Stimulated activated effector memory CD8-positive, alpha-beta T cell treated with anti-CD3 and anti-CD28 coated beads, Interleukin-12 subunit alpha, Interleukin-12 subunit beta, amount 100 ng/mL, for 72 hours (primary cell): ENCODE measurements at regions not wholly inside any gene's neighbourhood (a gene's known extent, or its start where the extent isn't known, plus 50 kb on each side); places are given as distances from the start of the nearest gene placed in this dataset.
"Not testable (repeated sequence)": the region's sequence is repeated elsewhere in the genome, so short reads cannot be mapped to it uniquely, and the experiment has no call there.

Source experiments
- ATAC-seq: fragments of 150-1000 bp; cut with Tn5 transposase; 2 replicates; pipeline ENCODE4 v1.10.0; 2021
- DNase-seq, 2 donors: peaks; one replicate each; pipeline ENCODE4 v3.0.0; 2021 to 2022; ENCODE audit warnings: low spot score in 2 of 2
- H3K27ac Mint-ChIP-seq: one replicate; pipeline ENCODE4 v1.8.0; 2022; ENCODE audit warnings: mild to moderate bottlenecking, mixed read lengths
- H3K36me3 Mint-ChIP-seq: one replicate; pipeline ENCODE4 v1.8.0; 2022; ENCODE audit warnings: mild to moderate bottlenecking, mixed read lengths
- H3K4me1 Mint-ChIP-seq: one replicate; pipeline ENCODE4 v1.8.0; 2022; ENCODE audit warnings: mixed read lengths
- H3K4me3 Mint-ChIP-seq: one replicate; pipeline ENCODE4 v1.8.0; 2022; ENCODE audit warnings: mild to moderate bottlenecking, mixed read lengths
- H3K9me3 Mint-ChIP-seq: one replicate; pipeline ENCODE4 v1.8.0; 2022; ENCODE audit warnings: mixed read lengths

- Mint-ChIP-seq H3K9me3 (peaks cover 3% of the 10 kb centered on the region), H3K27ac (no peak overlapping the region), H3K4me3 (no peak overlapping the region), H3K36me3 (no peaks in the 10 kb centered on the region), H3K4me1 (no peaks in the 10 kb centered on the region)
- ATAC-seq (no peak), DNase-seq (no peak)
These were observed 533.4 kb downstream of the KCNJ2 start for GRCh38 chr17:70702683-70703255.

- Mint-ChIP-seq H3K36me3 (no peaks in the 10 kb centered on the region), H3K27ac (no peak overlapping the region), H3K4me1 (no peaks in the 10 kb centered on the region), H3K9me3 (peaks cover 3% of the 10 kb centered on the region), H3K4me3 (no peak overlapping the region)
- no peak for DNase-seq
- no peak for ATAC-seq
These were observed 540.3 kb downstream of the KCNJ2 start for GRCh38 chr17:70709596-70709995.

- peaks cover 3% of the 10 kb centered on the region for H3K9me3 Mint-ChIP-seq
- DNase-seq, result no peak
- H3K4me1 Mint-ChIP-seq, result no peaks in the 10 kb centered on the region
- no peak overlapping the region for H3K4me3 Mint-ChIP-seq
- H3K27ac Mint-ChIP-seq, result no peak overlapping the region
- H3K36me3 Mint-ChIP-seq, result no peaks in the 10 kb centered on the region
- no peak for ATAC-seq
These were observed 544.4 kb downstream of the KCNJ2 start for GRCh38 chr17:70713694-70714093.

GRCh38 chr17:70716551-70716950, 547.2 kb downstream of the KCNJ2 start:
- H3K4me1 Mint-ChIP-seq, result no peaks in the 10 kb centered on the region
- H3K4me3 Mint-ChIP-seq, result no peak overlapping the region
- peaks cover 8% of the 10 kb centered on the region for H3K9me3 Mint-ChIP-seq
- DNase-seq (no peak), ATAC-seq (no peak)
- no peaks in the 10 kb centered on the region for H3K36me3 Mint-ChIP-seq
- H3K27ac Mint-ChIP-seq, result no peak overlapping the region

- DNase-seq (no peak), ATAC-seq (no peak)
- Mint-ChIP-seq H3K4me3 (no peak overlapping the region), H3K4me1 (no peaks in the 10 kb centered on the region), H3K27ac (no peak overlapping the region), H3K9me3 (peaks cover 8% of the 10 kb centered on the region), H3K36me3 (no peaks in the 10 kb centered on the region)
These were observed 547.7 kb downstream of the KCNJ2 start for GRCh38 chr17:70717042-70717441.

GRCh38 chr17:70736375-70736957, 567.1 kb downstream of the KCNJ2 start:
- H3K4me3 Mint-ChIP-seq, result no peak overlapping the region
- no peaks in the 10 kb centered on the region for H3K36me3 Mint-ChIP-seq
- H3K9me3 Mint-ChIP-seq, result peaks cover 19% of the 10 kb centered on the region
- ATAC-seq, result no peak
- H3K4me1 Mint-ChIP-seq, result no peaks in the 10 kb centered on the region
- no peak overlapping the region for H3K27ac Mint-ChIP-seq
- no peak for DNase-seq

- DNase-seq, result no peak
- Mint-ChIP-seq H3K27ac (no peak overlapping the region), H3K4me3 (no peak overlapping the region), H3K9me3 (peaks cover 10% of the 10 kb centered on the region), H3K4me1 (no peaks in the 10 kb centered on the region), H3K36me3 (no peaks in the 10 kb centered on the region)
- ATAC-seq, result no peak
These were observed 569.7 kb downstream of the KCNJ2 start for GRCh38 chr17:70739065-70739464.

- not testable (repeated sequence) for H3K36me3 Mint-ChIP-seq, H3K27ac Mint-ChIP-seq, ATAC-seq, H3K4me3 Mint-ChIP-seq, DNase-seq, H3K4me1 Mint-ChIP-seq, H3K9me3 Mint-ChIP-seq
These were observed 577.2 kb downstream of the KCNJ2 start for GRCh38 chr17:70746574-70746973.

GRCh38 chr17:70750983-70751382, 581.7 kb downstream of the KCNJ2 start:
- Mint-ChIP-seq H3K9me3 (peaks cover 4% of the 10 kb centered on the region), H3K36me3 (no peaks in the 10 kb centered on the region), H3K27ac (no peak overlapping the region), H3K4me3 (no peak overlapping the region), H3K4me1 (no peaks in the 10 kb centered on the region)
- no peak for ATAC-seq
- DNase-seq, result no peak

- H3K4me1 Mint-ChIP-seq, result not testable (repeated sequence)
These were observed 583.1 kb downstream of the KCNJ2 start for GRCh38 chr17:70752461-70752860.

GRCh38 chr17:70752966-70753467, 583.7 kb downstream of the KCNJ2 start:
- Mint-ChIP-seq H3K4me3 (no peak overlapping the region), H3K36me3 (no peaks in the 10 kb centered on the region), H3K4me1 (no peaks in the 10 kb centered on the region), H3K9me3 (peaks cover 5% of the 10 kb centered on the region), H3K27ac (no peak overlapping the region)
- ATAC-seq (no peak), DNase-seq (no peak)

More at GRCh38 chr17:70752461-70752860, 583.1 kb downstream of the KCNJ2 start:
- not testable (repeated sequence) for H3K36me3 Mint-ChIP-seq, H3K27ac Mint-ChIP-seq, H3K9me3 Mint-ChIP-seq, DNase-seq, ATAC-seq, H3K4me3 Mint-ChIP-seq

- Mint-ChIP-seq H3K4me1 (no peaks in the 10 kb centered on the region), H3K27ac (no peak overlapping the region), H3K36me3 (no peaks in the 10 kb centered on the region), H3K4me3 (no peak overlapping the region), H3K9me3 (no peaks in the 10 kb centered on the region)
- no peak for ATAC-seq
- DNase-seq, result no peak
These were observed 593.7 kb downstream of the KCNJ2 start for GRCh38 chr17:70763018-70763417.

GRCh38 chr17:70767102-70767701, 597.9 kb downstream of the KCNJ2 start:
- Mint-ChIP-seq H3K27ac (no peak overlapping the region), H3K4me3 (no peak overlapping the region), H3K36me3 (no peaks in the 10 kb centered on the region), H3K9me3 (no peaks in the 10 kb centered on the region), H3K4me1 (no peaks in the 10 kb centered on the region)
- ATAC-seq (no peak), DNase-seq (no peak)

GRCh38 chr17:70769956-70770355, 600.6 kb downstream of the KCNJ2 start:
- H3K36me3 Mint-ChIP-seq, result no peaks in the 10 kb centered on the region
- no peak overlapping the region for H3K4me3 Mint-ChIP-seq
- ATAC-seq, result no peak

GRCh38 chr17:70771804-70772386, 602.6 kb downstream of the KCNJ2 start:
- Mint-ChIP-seq H3K27ac (no peak overlapping the region), H3K9me3 (peaks cover 4% of the 10 kb centered on the region), H3K4me3 (no peak overlapping the region), H3K4me1 (no peaks in the 10 kb centered on the region), H3K36me3 (no peaks in the 10 kb centered on the region)
- no peak for DNase-seq
- ATAC-seq, result no peak

More at GRCh38 chr17:70769956-70770355, 600.6 kb downstream of the KCNJ2 start:
- no peak for DNase-seq
- Mint-ChIP-seq H3K9me3 (no peaks in the 10 kb centered on the region), H3K27ac (no peak overlapping the region), H3K4me1 (no peaks in the 10 kb centered on the region)

- H3K27ac Mint-ChIP-seq, result no peak overlapping the region
- no peak for ATAC-seq
- H3K36me3 Mint-ChIP-seq, result no peaks in the 10 kb centered on the region
- H3K4me3 Mint-ChIP-seq, result no peak overlapping the region
- H3K4me1 Mint-ChIP-seq, result no peaks in the 10 kb centered on the region
- DNase-seq, result no peak
- peaks cover 4% of the 10 kb centered on the region for H3K9me3 Mint-ChIP-seq
These were observed 603.4 kb downstream of the KCNJ2 start for GRCh38 chr17:70772761-70773160.
